GM23248 (cell line): ENCODE measurements at regions not wholly inside any gene's neighbourhood (a gene's known extent, or its start where the extent isn't known, plus 50 kb on each side); places are given as distances from the start of the nearest gene placed in this dataset.

Experiments used
- DNase-seq: peaks from one replicate; pipeline ENCODE4 v3.0.0-alpha.2; 2015
- H2AFZ ChIP-seq: fragments of 200-600 bp; sonication (generic); 2 replicates; pipeline ENCODE4 v1.6.1; 2016; ENCODE audit warnings: antibody characterized with exemption
- H3F3A ChIP-seq: fragments of 200-600 bp; sonication (generic); 2 replicates; pipeline ENCODE4 v1.6.1; 2016; ENCODE audit warnings: mild to moderate bottlenecking, antibody characterized with exemption, mixed run types; ENCODE audit not compliant: insufficient read depth
- H3K27ac ChIP-seq: fragments of 200-600 bp; sonication (generic); 2 replicates; pipeline ENCODE4 v1.5.1; 2016; ENCODE audit warnings: mild to moderate bottlenecking
- H3K27me3 ChIP-seq: fragments of 200-600 bp; sonication (generic); replicated peaks from 2 replicates; pipeline ENCODE4 v1.6.1; 2016; ENCODE audit warnings: mild to moderate bottlenecking; ENCODE audit not compliant: insufficient read depth
- H3K36me3 ChIP-seq: fragments of 200-600 bp; sonication (generic); 2 replicates; pipeline ENCODE4 v1.6.1; 2016; ENCODE audit warnings: low read depth, mild to moderate bottlenecking
- H3K4me1 ChIP-seq: fragments of 200-600 bp; sonication (generic); 2 replicates; pipeline ENCODE4 v1.6.1; 2016; ENCODE audit warnings: mild to moderate bottlenecking; ENCODE audit not compliant: insufficient read depth
- H3K4me2 ChIP-seq: fragments of 200-600 bp; sonication (generic); one replicate; pipeline ENCODE4 v1.6.1; 2016; ENCODE audit warnings: mild to moderate bottlenecking; ENCODE audit not compliant: unreplicated experiment
- H3K4me3 ChIP-seq: fragments of 200-600 bp; sonication (generic); 2 replicates; pipeline ENCODE4 v1.5.1; 2016; ENCODE audit warnings: mild to moderate bottlenecking
- H3K79me2 ChIP-seq: fragments of 200-600 bp; sonication (generic); 2 replicates; pipeline ENCODE4 v1.6.1; 2016; ENCODE audit warnings: mild to moderate bottlenecking; ENCODE audit not compliant: insufficient read depth
- H3K9ac ChIP-seq: fragments of 200-600 bp; sonication (generic); 2 replicates; pipeline ENCODE4 v1.6.1; 2016; ENCODE audit warnings: mild to moderate bottlenecking
- H3K9me2 ChIP-seq: fragments of 200-600 bp; sonication (generic); 2 replicates; pipeline ENCODE4 v1.6.1; 2016; ENCODE audit warnings: mixed run types, mild to moderate bottlenecking, moderate library complexity; ENCODE audit not compliant: insufficient read depth
- H3K9me3 ChIP-seq: fragments of 200-600 bp; sonication (generic); one replicate; pipeline ENCODE4 v1.6.1; 2017; ENCODE audit warnings: low read depth
- H4K20me1 ChIP-seq: fragments of 200-600 bp; sonication (generic); 2 replicates; pipeline ENCODE4 v1.6.0; 2016; ENCODE audit not compliant: insufficient read depth
- EZH2 ChIP-seq: fragments of 200-600 bp; sonication (generic); IDR thresholded peaks from 2 replicates; pipeline ENCODE4 v1.6.1; 2018; ENCODE audit warnings: antibody characterized with exemption, mild to moderate bottlenecking; ENCODE audit not compliant: insufficient read depth, poor library complexity, severe bottlenecking
- EZH2phosphoT487 ChIP-seq: fragments of 200-600 bp; sonication (generic); IDR thresholded peaks from 2 replicates; pipeline ENCODE4 v1.6.1; 2018; ENCODE audit warnings: antibody characterized with exemption, moderate library complexity, mild to moderate bottlenecking, low read depth; ENCODE audit not compliant: insufficient read depth
- WGBS, 2 experiments: methylation state at CpG; one replicate each; pipeline ENCODE4 v1.1.6; 2015 to 2017; ENCODE audit warnings: low lambda C conversion rate in 2 of 2, low coverage in 1 of 2; ENCODE audit errors: missing lambda C conversion rate in 2 of 2; 5-methylcytosine and 5-hydroxymethylcytosine counted together
- in situ Hi-C: fragments of 300-500 bp; cut with MboI; formaldehyde crosslinking; loops from 2 replicates; pipeline ENCODE4 v1.15.0; 2020

GRCh38 chr2:187157046-187157445, 291.0 kb downstream of the CALCRL start:
- H3K79me2 ChIP-seq: no peaks in the 10 kb centered on the region
- H3K27ac ChIP-seq: no peak overlapping the region
- H2AFZ ChIP-seq: no peak overlapping the region
- H3K9me2 ChIP-seq: no peaks in the 10 kb centered on the region
- TF ChIP-seq EZH2phosphoT487 (no peak), EZH2 (no peak)
- no peaks in the 10 kb centered on the region for H3K27me3 ChIP-seq
- no peaks in the 10 kb centered on the region for H3K36me3 ChIP-seq
- WGBS, 2 experiments: 77 to 91% methylated on average over 2 of the region's 2 CpGs
- no peak for DNase-seq
- H3K4me2 ChIP-seq: no peak overlapping the region
- no peak overlapping the region for H3K9ac ChIP-seq
- H3K9me3 ChIP-seq: no peaks in the 10 kb centered on the region
- no peak overlapping the region for H3K4me3 ChIP-seq
- H3F3A ChIP-seq: no peaks in the 10 kb centered on the region
- H3K4me1 ChIP-seq: no peaks in the 10 kb centered on the region
- H4K20me1 ChIP-seq: no peaks in the 10 kb centered on the region
- in situ Hi-C loops: no loop called here

- no peak overlapping the region for H3K27ac ChIP-seq
- TF ChIP-seq EZH2phosphoT487 (no peak), EZH2 (no peak)
- H3K9ac ChIP-seq: no peak overlapping the region
- H3K36me3 ChIP-seq: no peaks in the 10 kb centered on the region
- no peaks in the 10 kb centered on the region for H4K20me1 ChIP-seq
- no peak overlapping the region for H3K4me3 ChIP-seq
- no peaks in the 10 kb centered on the region for H3K4me1 ChIP-seq
- no peaks in the 10 kb centered on the region for H3K79me2 ChIP-seq
- no peak overlapping the region for H3K4me2 ChIP-seq
- no peaks in the 10 kb centered on the region for H3K27me3 ChIP-seq
- no peaks in the 10 kb centered on the region for H3K9me3 ChIP-seq
- in situ Hi-C loops: no loop called here
- no peaks in the 10 kb centered on the region for H3F3A ChIP-seq
- WGBS, 2 experiments: 29 to 35% methylated on average over 1 of the region's 1 CpG
- DNase-seq: peak; percentile 4
- no peaks in the 10 kb centered on the region for H3K9me2 ChIP-seq
- H2AFZ ChIP-seq: no peak overlapping the region
These were observed 292.6 kb downstream of the CALCRL start for GRCh38 chr2:187155476-187155875.

GRCh38 chr2:187150670-187151069, 297.4 kb downstream of the CALCRL start:
- TF ChIP-seq EZH2: no peak
- H3K79me2 ChIP-seq: no peaks in the 10 kb centered on the region
- no peak overlapping the region for H3K27ac ChIP-seq
- in situ Hi-C loops: no loop called here
- 46 to 56% methylated on average over 3 of the region's 3 CpGs for WGBS, 2 experiments
- DNase-seq: peak; percentile 37
- no peak overlapping the region for H3K4me3 ChIP-seq
- no peaks in the 10 kb centered on the region for H3K9me2 ChIP-seq
- no peaks in the 10 kb centered on the region for H3K4me1 ChIP-seq
- no peaks in the 10 kb centered on the region for H4K20me1 ChIP-seq
- H3K9ac ChIP-seq: no peak overlapping the region
- H3F3A ChIP-seq: no peaks in the 10 kb centered on the region
- no peaks in the 10 kb centered on the region for H3K36me3 ChIP-seq
- no peak overlapping the region for H2AFZ ChIP-seq
- no peaks in the 10 kb centered on the region for H3K27me3 ChIP-seq
- H3K4me2 ChIP-seq: no peak overlapping the region
- H3K9me3 ChIP-seq: peaks cover 4% of the 10 kb centered on the region

- TF ChIP-seq EZH2 (no peak), EZH2phosphoT487 (no peak)
- Histone ChIP-seq H4K20me1 (no peaks in the 10 kb centered on the region), H3K9ac (no peak overlapping the region), H3K9me3 (peaks cover 4% of the 10 kb centered on the region), H3K79me2 (no peaks in the 10 kb centered on the region), H3K9me2 (no peaks in the 10 kb centered on the region), H3K27ac (no peak overlapping the region), H3F3A (no peaks in the 10 kb centered on the region), H3K27me3 (no peaks in the 10 kb centered on the region), H3K4me1 (no peaks in the 10 kb centered on the region), H3K4me2 (no peak overlapping the region), H3K36me3 (no peaks in the 10 kb centered on the region), H2AFZ (no peak overlapping the region), H3K4me3 (no peak overlapping the region)
- no peak for DNase-seq
- WGBS, 2 experiments: 52 to 58% methylated on average over 2 of the region's 2 CpGs
- in situ Hi-C loops: no loop called here
These were observed 299.2 kb upstream of the ZSWIM2 start for GRCh38 chr2:187148059-187148714.

GRCh38 chr2:187143537-187143936, 294.6 kb upstream of the ZSWIM2 start:
- H3K9me3 ChIP-seq: peaks cover 4% of the 10 kb centered on the region
- DNase-seq: no peak
- H3K79me2 ChIP-seq: no peaks in the 10 kb centered on the region
- H4K20me1 ChIP-seq: no peaks in the 10 kb centered on the region
- H3K9me2 ChIP-seq: no peaks in the 10 kb centered on the region
- no peak overlapping the region for H3K27ac ChIP-seq
- 44 to 50% methylated on average over 3 of the region's 3 CpGs for WGBS, 2 experiments
- no peak overlapping the region for H3K4me2 ChIP-seq
- H3K4me3 ChIP-seq: no peak overlapping the region
- H3K36me3 ChIP-seq: no peaks in the 10 kb centered on the region
- TF ChIP-seq EZH2phosphoT487: no peak
- no peak for TF ChIP-seq EZH2
- H3F3A ChIP-seq: no peaks in the 10 kb centered on the region
- no peak overlapping the region for H3K9ac ChIP-seq
- no peaks in the 10 kb centered on the region for H3K4me1 ChIP-seq
- H2AFZ ChIP-seq: no peak overlapping the region
- H3K27me3 ChIP-seq: no peaks in the 10 kb centered on the region
- in situ Hi-C loops: no loop called here
